ENCODE measurements at regions not wholly inside any gene's neighbourhood (a gene's known extent, or its start where the extent isn't known, plus 50 kb on each side); places are given as distances from the start of the nearest gene placed in this dataset.

GRCh38 chr7:51471210-51471980 is 154.8 kb upstream of the COBL start:
- no peak overlapping the region for H2BK120ac ChIP-seq (replicated peaks; ENCODE audit: low read depth, low read length)
- H3K4ac ChIP-seq (replicated peaks; ENCODE audit: insufficient read length, low read depth, low read length), result no peak overlapping the region
- H3K36me3 ChIP-seq (ENCODE audit: control insufficient read depth in 2 of 4, insufficient read depth in 4 of 4, low read length in 3 of 4), result no peaks in the 10 kb centered on the region
- H3K9ac ChIP-seq (replicated peaks in 1 of 4; ENCODE audit: extremely low read depth in 1 of 4, low read depth in 3 of 4, low read length in 3 of 4), result peak overlapping the region in 1 of 4 experiments; percentile 34; a peak in 2 of 7 replicates
- no peak overlapping the region for H2BK5ac ChIP-seq (ENCODE audit: low read depth, low read length)
- peaks cover 3% of the 10 kb centered on the region; the same call in 1 of the 2 replicates for H3K23me2 ChIP-seq (ENCODE audit: low read depth, low read length)
- H3K18ac ChIP-seq (ENCODE audit: extremely low read depth, low read length), result no peak overlapping the region
- peaks cover 0 to 13% (median 10%) of the 10 kb centered on the region in 4 experiments; a peak in 4 of 7 replicates for H3K27me3 ChIP-seq (replicated peaks in 1 of 4; ENCODE audit: control insufficient read depth in 3 of 4, extremely low read depth in 1 of 4, insufficient read depth in 3 of 4, low read length in 3 of 4)
- H3K56ac ChIP-seq (replicated peaks; ENCODE audit: insufficient read length, low read depth, low read length), result no peak overlapping the region
- peaks cover 0 to 11% (median 7%) of the 10 kb centered on the region in 4 experiments; a peak in 5 of 7 replicates for H3K4me1 ChIP-seq (replicated peaks in 1 of 4; ENCODE audit: control insufficient read depth in 3 of 4, insufficient read depth in 4 of 4, low read length in 3 of 4)
- no peaks in the 10 kb centered on the region for H3K79me1 ChIP-seq (ENCODE audit: low read depth, low read length)
- peak in 1 of 2 experiments; percentile 63 for DNase-seq (ENCODE audit: low read depth in 1 of 2, low spot score in 2 of 2)
- peak overlapping the region; percentile 73 to 94 for H3K4me2 ChIP-seq (ENCODE audit: insufficient read depth in 1 of 2, low read depth in 2 of 2, low read length in 2 of 2)
- H3K9me3 ChIP-seq (ENCODE audit: insufficient read depth in 2 of 2, low read depth in 1 of 2, low read length in 1 of 2), result no peaks in the 10 kb centered on the region
- H2AK5ac ChIP-seq (ENCODE audit: low read depth, low read length), result no peak overlapping the region
- ChIA-PET POLR2A (ENCODE audit: partially characterized antibody) (no interaction called here), CTCF (ENCODE audit: partially characterized antibody) (interaction anchor here (0.5 to 4.0 kb wide), 6 partner anchors 13 to 1410 kb away, joined by 3 to 15 read pairs (median 4); no protein-coding TSS in a partner anchor)
- FAIRE-seq, result no peak
- H2BK15ac ChIP-seq (ENCODE audit: low read length), result 0 out of 2 replicates have a peak overlapping the region, but pooled peaks have one; percentile 63
- H2BK12ac ChIP-seq (ENCODE audit: low read depth, low read length), result no peak overlapping the region
- no peak overlapping the region for H4K5ac ChIP-seq (ENCODE audit: insufficient read length, low read depth, low read length)
- H2AFZ ChIP-seq (ENCODE audit: low read length), result peak overlapping the region; percentile 91
- peak overlapping the region in 3 of 4 experiments; percentile 20 to 52 (median 24); a peak in 6 of 8 replicates for H3K4me3 ChIP-seq (ENCODE audit: extremely low read depth in 1 of 4, insufficient read depth in 2 of 4, low read depth in 3 of 4, low read length in 4 of 4)
- no peak overlapping the region for H4K8ac ChIP-seq (ENCODE audit: extremely low read depth, insufficient read depth, low read length)
- H4K20me1 ChIP-seq (replicated peaks in 1 of 2; ENCODE audit: control insufficient read depth in 1 of 2, insufficient read depth in 2 of 2, low read length in 2 of 2), result no peaks in the 10 kb centered on the region
- H3K27ac ChIP-seq (ENCODE audit: low read depth, low read length), result no peak overlapping the region
- no peaks in the 10 kb centered on the region for H3K79me2 ChIP-seq (ENCODE audit: control insufficient read depth in 1 of 2, insufficient read depth in 2 of 2, low read length in 2 of 2)
- H4K91ac ChIP-seq (replicated peaks; ENCODE audit: insufficient read length, low read length), result no peak overlapping the region
- 27% methylated on average over 33 of the region's 33 CpGs; no CpG with 5 or more reads in 1 of the 2 experiments for WGBS, 2 experiments (ENCODE audit: extremely low coverage in 1 of 2, insufficient coverage in 1 of 2, insufficient read length in 1 of 2, insufficient replicate concordance in 2 of 2, low coverage in 1 of 2, low lambda C conversion rate in 2 of 2, missing lambda C conversion rate in 1 of 2)
- H3K23ac ChIP-seq (ENCODE audit: insufficient read length), result no peak overlapping the region
- no peak overlapping the region; the same call in 1 of the 2 replicates for H2BK20ac ChIP-seq (ENCODE audit: low read length)
- no peak overlapping the region for H3K14ac ChIP-seq (ENCODE audit: insufficient read length)
- TF ChIP-seq BACH1 (IDR thresholded peaks at IDR 0.05; ENCODE audit: low read length) (no peak), USF2 (IDR thresholded peaks at IDR 0.05; ENCODE audit: low read length) (no peak), HDAC2 (IDR thresholded peaks at IDR 0.05; ENCODE audit: borderline replicate concordance in 1 of 2, low read depth in 2 of 2, low read length in 2 of 2) (peak in 1 of 2 experiments; percentile 37; a peak in 1 of 4 replicates), KDM4A (IDR thresholded peaks at IDR 0.05; ENCODE audit: low read depth, low read length, severe bottlenecking) (peak; percentile 15), SIRT6 (IDR thresholded peaks at IDR 0.05; ENCODE audit: low read length) (no peak), SIN3A (conservative IDR thresholded peaks at IDR 0.05 in 1 of 2, IDR thresholded peaks at IDR 0.05 in 1 of 2; ENCODE audit: low read depth in 1 of 2, low read length in 2 of 2) (no peak), RFX5 (IDR thresholded peaks at IDR 0.05; ENCODE audit: borderline replicate concordance, low read depth, low read length) (no peak), SP4 (IDR thresholded peaks at IDR 0.05; ENCODE audit: low read length) (no peak), ASH2L (IDR thresholded peaks at IDR 0.05; ENCODE audit: low read length) (peak; percentile 47), SUZ12 (IDR thresholded peaks at IDR 0.05; ENCODE audit: low read length) (no peak)

Measured in H1 (cell line).